Activated T-helper 2 cell treated with anti-CD3 and anti-CD28 coated beads, Interferon-gamma antibody, Interleukin-2, Interleukin-4, amounts not matched to agents 10 μg/mL and 5 μg/mL and 100 μg/mL, durations not matched to agents 14 hours and 24 hours and 36 hours (primary cell): ENCODE measurements at regions not wholly inside any gene's neighbourhood (a gene's known extent, or its start where the extent isn't known, plus 50 kb on each side); places are given as distances from the start of the nearest gene placed in this dataset.

Experiments used
- DNase-seq: peaks from one replicate; pipeline ENCODE4 v3.0.0; 2021; ENCODE audit warnings: low spot score
- H3K27ac Mint-ChIP-seq: one replicate; pipeline ENCODE4 v1.8.0; 2021; ENCODE audit warnings: mixed read lengths
- H3K27me3 Mint-ChIP-seq: one replicate; pipeline ENCODE4 v1.8.0; 2021; ENCODE audit warnings: low read depth, mixed read lengths
- H3K36me3 Mint-ChIP-seq: one replicate; pipeline ENCODE4 v1.8.0; 2021; ENCODE audit warnings: low read depth, mixed read lengths
- H3K4me1 Mint-ChIP-seq: one replicate; pipeline ENCODE4 v1.8.0; 2021; ENCODE audit warnings: low read depth, mixed read lengths
- H3K4me3 Mint-ChIP-seq: one replicate; pipeline ENCODE4 v1.8.0; 2021; ENCODE audit warnings: low read depth, mild to moderate bottlenecking, moderate library complexity, mixed read lengths
- H3K9me3 Mint-ChIP-seq: one replicate; pipeline ENCODE4 v1.8.0; 2021; ENCODE audit warnings: mixed read lengths
- intact Hi-C: fragments of 100-400 bp; cut with micrococcal nuclease; formaldehyde crosslinking; loops from one replicate; pipeline ENCODE4 v1.15.1; 2023

- Mint-ChIP-seq H3K27me3 (no peaks in the 10 kb centered on the region), H3K4me3 (no peak overlapping the region)
Observed at GRCh38 chr11:79691445-79691844, 250.6 kb upstream of the TENM4 start.

DNA sequence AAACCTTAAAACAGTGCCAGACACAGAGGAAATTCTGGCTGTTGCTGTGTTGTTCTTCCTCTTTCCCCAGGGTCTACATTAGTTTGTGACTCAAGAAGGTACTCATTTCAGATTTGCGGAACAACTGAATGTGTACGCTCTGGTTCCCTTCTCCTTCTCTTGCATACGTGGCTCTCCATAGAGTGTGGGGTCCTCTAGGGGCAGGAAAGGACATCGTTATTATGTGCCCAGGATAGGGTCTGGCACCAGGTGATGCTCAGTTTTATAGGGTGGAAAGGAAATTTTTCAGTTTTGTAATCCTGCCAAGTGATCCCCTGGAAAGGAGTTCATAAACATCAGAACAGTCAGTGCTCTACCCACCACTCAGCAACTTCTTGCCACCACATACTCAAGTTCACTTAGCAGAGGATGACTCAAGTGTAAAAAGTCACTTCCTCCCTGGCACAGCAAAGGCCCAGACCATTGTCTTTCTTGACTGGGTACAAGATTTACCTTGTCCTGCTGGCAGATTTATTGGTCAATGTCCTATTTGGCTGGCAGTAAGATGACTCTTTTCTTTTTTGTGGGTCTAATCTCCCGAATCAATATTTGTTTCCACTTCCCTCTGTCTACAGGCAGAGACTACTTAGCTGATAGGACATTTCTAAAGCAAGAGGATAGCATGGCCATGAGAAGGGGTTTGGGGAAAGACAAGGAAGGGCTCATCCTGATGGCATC is 246.0 kb upstream of the TENM4 start:
- no peaks in the 10 kb centered on the region for H3K9me3 Mint-ChIP-seq
- no peak for DNase-seq
- no peaks in the 10 kb centered on the region for H3K36me3 Mint-ChIP-seq
- no peaks in the 10 kb centered on the region for H3K27me3 Mint-ChIP-seq
- H3K27ac Mint-ChIP-seq = no peak overlapping the region
- no peaks in the 10 kb centered on the region for H3K4me1 Mint-ChIP-seq
- intact Hi-C loops = no loop called here
- no peak overlapping the region for H3K4me3 Mint-ChIP-seq

More at GRCh38 chr11:79691445-79691844, 250.6 kb upstream of the TENM4 start:
- H3K4me1 Mint-ChIP-seq = no peaks in the 10 kb centered on the region
- DNase-seq = no peak
- intact Hi-C loops = no loop called here
- H3K36me3 Mint-ChIP-seq = no peaks in the 10 kb centered on the region
- no peaks in the 10 kb centered on the region for H3K9me3 Mint-ChIP-seq
- H3K27ac Mint-ChIP-seq = no peak overlapping the region

DNA sequence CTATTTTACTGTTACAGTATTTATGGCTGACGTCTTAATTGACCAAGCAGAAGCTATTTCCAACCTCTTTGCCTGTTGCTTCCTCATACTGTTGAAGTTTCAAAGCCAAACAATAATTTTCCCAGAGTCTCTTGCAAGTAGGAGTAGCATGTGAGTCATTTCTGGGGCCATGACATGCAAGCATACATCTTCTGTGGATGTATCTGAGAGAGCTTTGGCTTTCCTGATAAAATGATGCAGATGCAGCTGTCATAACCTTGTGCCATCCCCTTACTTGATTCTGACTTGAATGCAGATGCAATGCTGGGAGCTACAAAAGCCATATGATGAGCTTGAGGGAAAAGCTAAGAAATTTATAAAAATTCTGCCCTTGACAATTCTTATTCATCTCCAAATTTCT is 243.1 kb upstream of the TENM4 start:
- Mint-ChIP-seq H3K4me1 (no peaks in the 10 kb centered on the region), H3K4me3 (no peak overlapping the region), H3K27ac (no peak overlapping the region), H3K9me3 (no peaks in the 10 kb centered on the region), H3K27me3 (no peaks in the 10 kb centered on the region), H3K36me3 (no peaks in the 10 kb centered on the region)
- intact Hi-C loops = no loop called here
- no peak for DNase-seq

- DNase-seq = no peak
- Mint-ChIP-seq H3K36me3 (no peaks in the 10 kb centered on the region), H3K9me3 (no peaks in the 10 kb centered on the region), H3K27ac (no peak overlapping the region), H3K27me3 (no peaks in the 10 kb centered on the region), H3K4me3 (no peak overlapping the region), H3K4me1 (no peaks in the 10 kb centered on the region)
- intact Hi-C loops = no loop called here
Observed at GRCh38 chr11:79678780-79679452, 238.1 kb upstream of the TENM4 start.

- H3K27ac Mint-ChIP-seq = no peak overlapping the region
- H3K4me3 Mint-ChIP-seq = no peak overlapping the region
- intact Hi-C loops = no loop called here
- H3K4me1 Mint-ChIP-seq = no peaks in the 10 kb centered on the region
- DNase-seq = no peak
- no peaks in the 10 kb centered on the region for H3K9me3 Mint-ChIP-seq
- no peaks in the 10 kb centered on the region for H3K27me3 Mint-ChIP-seq
- no peaks in the 10 kb centered on the region for H3K36me3 Mint-ChIP-seq
Observed at GRCh38 chr11:79676396-79676795, 235.6 kb upstream of the TENM4 start.

GRCh38 chr11:79675081-79675480 is 234.3 kb upstream of the TENM4 start:
- Mint-ChIP-seq H3K36me3 (no peaks in the 10 kb centered on the region), H3K27ac (no peak overlapping the region), H3K4me3 (no peak overlapping the region), H3K9me3 (no peaks in the 10 kb centered on the region), H3K27me3 (no peaks in the 10 kb centered on the region), H3K4me1 (no peaks in the 10 kb centered on the region)
- intact Hi-C loops = no loop called here
- DNase-seq = no peak

DNA sequence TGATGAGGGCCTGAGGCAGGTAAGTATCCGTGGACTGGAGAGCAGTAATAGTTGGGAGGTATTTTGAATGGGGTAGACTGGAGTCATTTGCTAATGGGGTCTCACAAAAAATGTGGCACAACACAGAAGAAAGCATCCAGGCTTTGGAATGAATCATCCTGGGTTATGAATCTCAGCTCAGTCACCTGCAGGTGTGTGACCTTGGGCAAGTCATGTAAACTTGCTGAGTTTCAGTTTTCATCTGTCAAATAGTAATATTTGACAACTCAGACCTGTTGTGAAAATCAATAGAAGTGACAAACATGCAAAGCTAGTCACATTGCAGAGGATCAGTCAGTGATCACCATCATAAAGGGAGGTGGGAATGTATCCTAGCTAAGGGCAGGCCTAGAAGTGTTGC is 232.0 kb upstream of the TENM4 start:
- no peaks in the 10 kb centered on the region for H3K9me3 Mint-ChIP-seq
- no peaks in the 10 kb centered on the region for H3K4me1 Mint-ChIP-seq
- no peak overlapping the region for H3K4me3 Mint-ChIP-seq
- no peaks in the 10 kb centered on the region for H3K36me3 Mint-ChIP-seq
- intact Hi-C loops = no loop called here
- no peaks in the 10 kb centered on the region for H3K27me3 Mint-ChIP-seq
- no peak for DNase-seq
- no peak overlapping the region for H3K27ac Mint-ChIP-seq

GRCh38 chr11:79671401-79671800 is 230.6 kb upstream of the TENM4 start:
- no peak overlapping the region for H3K4me3 Mint-ChIP-seq
- no peaks in the 10 kb centered on the region for H3K36me3 Mint-ChIP-seq
- no peak for DNase-seq
- no peaks in the 10 kb centered on the region for H3K9me3 Mint-ChIP-seq
- no peak overlapping the region for H3K27ac Mint-ChIP-seq
- intact Hi-C loops = no loop called here
- no peaks in the 10 kb centered on the region for H3K27me3 Mint-ChIP-seq
- H3K4me1 Mint-ChIP-seq = no peaks in the 10 kb centered on the region

DNA sequence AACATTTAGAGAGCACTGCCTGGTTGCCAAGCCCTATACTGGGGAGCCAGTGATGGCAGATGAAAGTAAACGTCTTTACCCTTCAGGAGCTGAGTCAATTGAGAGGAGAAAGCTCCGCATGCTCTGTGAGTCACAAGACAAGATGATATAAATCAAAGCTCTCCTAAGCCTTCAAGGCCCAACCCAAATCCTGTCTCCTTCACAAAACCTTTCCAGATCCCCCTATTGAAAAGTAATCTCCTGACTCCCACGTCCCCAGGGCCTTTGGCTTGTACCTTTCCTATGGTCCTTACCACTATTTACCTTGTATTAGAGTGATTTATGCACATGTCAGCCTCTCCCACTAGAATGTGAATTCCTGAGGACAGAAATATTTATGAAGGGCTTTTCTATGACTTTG is 230.1 kb upstream of the TENM4 start:
- intact Hi-C loops = no loop called here
- H3K9me3 Mint-ChIP-seq = no peaks in the 10 kb centered on the region
- H3K4me3 Mint-ChIP-seq = no peak overlapping the region
- H3K27ac Mint-ChIP-seq = no peak overlapping the region
- no peak for DNase-seq
- H3K36me3 Mint-ChIP-seq = no peaks in the 10 kb centered on the region
- H3K27me3 Mint-ChIP-seq = no peaks in the 10 kb centered on the region
- no peaks in the 10 kb centered on the region for H3K4me1 Mint-ChIP-seq

GRCh38 chr11:79668575-79668974 is 227.7 kb upstream of the TENM4 start:
- DNase-seq = no peak
- H3K27me3 Mint-ChIP-seq = no peaks in the 10 kb centered on the region
- H3K4me3 Mint-ChIP-seq = no peak overlapping the region

DNA sequence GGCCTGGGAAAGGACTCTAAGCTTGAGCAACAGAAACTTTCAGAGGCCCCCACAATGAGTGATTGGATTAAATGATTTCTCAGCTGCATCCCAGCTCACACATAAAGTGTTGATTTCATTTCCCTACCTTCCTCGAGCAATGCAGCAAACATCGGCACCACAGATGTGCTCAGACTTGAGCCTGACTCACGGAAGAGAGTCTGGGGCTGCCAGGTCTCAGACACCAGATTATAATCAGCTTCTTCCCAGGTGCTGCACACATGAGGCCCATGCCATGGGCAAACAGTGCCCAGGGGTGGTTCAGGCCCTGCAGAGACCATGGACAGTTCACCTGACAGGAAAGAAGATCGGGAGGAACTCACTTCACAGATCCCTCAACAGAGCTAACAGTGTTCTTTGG is 226.6 kb upstream of the TENM4 start:
- Mint-ChIP-seq H3K4me3 (no peak overlapping the region), H3K27me3 (no peaks in the 10 kb centered on the region)

More at GRCh38 chr11:79668575-79668974, 227.7 kb upstream of the TENM4 start:
- H3K4me1 Mint-ChIP-seq = no peaks in the 10 kb centered on the region
- no peaks in the 10 kb centered on the region for H3K36me3 Mint-ChIP-seq
- intact Hi-C loops = no loop called here
- H3K9me3 Mint-ChIP-seq = no peaks in the 10 kb centered on the region
- H3K27ac Mint-ChIP-seq = no peak overlapping the region

GRCh38 chr11:79663017-79663416 is 222.2 kb upstream of the TENM4 start:
- DNase-seq = no peak
- Mint-ChIP-seq H3K27ac (no peak overlapping the region), H3K9me3 (no peaks in the 10 kb centered on the region), H3K36me3 (no peaks in the 10 kb centered on the region), H3K4me3 (no peak overlapping the region), H3K4me1 (no peaks in the 10 kb centered on the region), H3K27me3 (no peaks in the 10 kb centered on the region)
- intact Hi-C loops = no loop called here

More for the DNA sequence above, 226.6 kb upstream of the TENM4 start:
- Mint-ChIP-seq H3K36me3 (no peaks in the 10 kb centered on the region), H3K27ac (no peak overlapping the region), H3K9me3 (no peaks in the 10 kb centered on the region), H3K4me1 (no peaks in the 10 kb centered on the region)
- intact Hi-C loops = no loop called here
- DNase-seq = no peak

GRCh38 chr11:79661373-79661772 is 220.5 kb upstream of the TENM4 start:
- no peaks in the 10 kb centered on the region for H3K9me3 Mint-ChIP-seq
- H3K4me3 Mint-ChIP-seq = no peak overlapping the region
- H3K36me3 Mint-ChIP-seq = no peaks in the 10 kb centered on the region
- no peak for DNase-seq
- no peaks in the 10 kb centered on the region for H3K27me3 Mint-ChIP-seq
- intact Hi-C loops = no loop called here
- no peaks in the 10 kb centered on the region for H3K4me1 Mint-ChIP-seq
- H3K27ac Mint-ChIP-seq = no peak overlapping the region
